ENCODE measurements at regions not wholly inside any gene's neighbourhood (a gene's known extent, or its start where the extent isn't known, plus 50 kb on each side); places are given as distances from the start of the nearest gene placed in this dataset.

DNA sequence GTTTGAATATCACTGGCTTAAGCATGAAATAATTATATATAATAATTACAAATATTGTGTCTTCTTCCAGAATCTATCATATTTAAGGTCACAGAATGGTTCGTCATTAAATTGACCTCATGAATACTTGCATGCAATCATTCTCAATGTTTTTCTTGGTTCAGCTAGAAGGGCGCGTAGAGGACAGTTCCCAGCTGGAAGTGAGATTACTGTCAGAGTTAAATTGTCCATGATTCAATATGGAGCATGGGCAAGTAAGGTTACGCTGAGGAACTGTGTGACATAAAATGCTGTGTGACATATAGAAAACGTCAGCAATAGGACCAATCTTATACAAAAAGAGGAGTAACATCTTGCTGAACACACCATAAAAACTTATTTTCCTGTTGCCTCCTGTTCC, 2423.5 kb upstream of the RAG2 start:
- WGBS, 2 donors, result 59 to 67% methylated on average over 5 of the region's 5 CpGs
- H3K4me3 ChIP-seq, result no peak overlapping the region
- no peak for ATAC-seq
- H3K4me1 ChIP-seq, result no peaks in the 10 kb centered on the region
- no peak for DNase-seq
- intact Hi-C loops (cut with DNase I), result no loop called here
- TF ChIP-seq, protein P1, sequence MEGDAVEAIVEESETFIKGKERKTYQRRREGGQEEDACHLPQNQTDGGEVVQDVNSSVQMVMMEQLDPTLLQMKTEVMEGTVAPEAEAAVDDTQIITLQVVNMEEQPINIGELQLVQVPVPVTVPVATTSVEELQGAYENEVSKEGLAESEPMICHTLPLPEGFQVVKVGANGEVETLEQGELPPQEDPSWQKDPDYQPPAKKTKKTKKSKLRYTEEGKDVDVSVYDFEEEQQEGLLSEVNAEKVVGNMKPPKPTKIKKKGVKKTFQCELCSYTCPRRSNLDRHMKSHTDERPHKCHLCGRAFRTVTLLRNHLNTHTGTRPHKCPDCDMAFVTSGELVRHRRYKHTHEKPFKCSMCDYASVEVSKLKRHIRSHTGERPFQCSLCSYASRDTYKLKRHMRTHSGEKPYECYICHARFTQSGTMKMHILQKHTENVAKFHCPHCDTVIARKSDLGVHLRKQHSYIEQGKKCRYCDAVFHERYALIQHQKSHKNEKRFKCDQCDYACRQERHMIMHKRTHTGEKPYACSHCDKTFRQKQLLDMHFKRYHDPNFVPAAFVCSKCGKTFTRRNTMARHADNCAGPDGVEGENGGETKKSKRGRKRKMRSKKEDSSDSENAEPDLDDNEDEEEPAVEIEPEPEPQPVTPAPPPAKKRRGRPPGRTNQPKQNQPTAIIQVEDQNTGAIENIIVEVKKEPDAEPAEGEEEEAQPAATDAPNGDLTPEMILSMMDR (IDR thresholded peaks at IDR 0.05), result no peak
- no peaks in the 10 kb centered on the region for H3K9me3 ChIP-seq
- no peaks in the 10 kb centered on the region for H3K36me3 ChIP-seq
- H3K27me3 ChIP-seq, result no peaks in the 10 kb centered on the region
- H3K27ac ChIP-seq, result no peak overlapping the region

DNA sequence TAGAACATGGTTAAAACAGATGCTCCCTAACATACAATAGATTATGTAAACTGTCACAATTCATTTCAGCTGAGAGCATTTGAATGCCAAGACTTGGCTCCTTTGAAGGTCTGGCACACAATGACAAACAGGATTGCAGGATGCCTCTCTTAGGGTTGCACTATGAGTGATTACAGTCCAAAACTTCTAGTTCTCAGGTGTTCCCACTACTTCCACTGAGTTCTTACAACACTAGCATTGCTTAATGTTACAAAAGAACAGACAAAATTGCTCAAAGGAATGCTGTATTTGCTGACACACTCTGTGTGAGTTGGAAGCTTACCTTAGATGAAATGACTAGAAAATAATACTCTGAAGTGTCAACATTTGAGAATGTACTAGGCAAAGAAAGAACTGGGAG, 2413.8 kb upstream of the RAG2 start:
- H3K9me3 ChIP-seq, result peaks cover 0 to 27% (median 0%) of the 10 kb centered on the region in 11 donors

DNA sequence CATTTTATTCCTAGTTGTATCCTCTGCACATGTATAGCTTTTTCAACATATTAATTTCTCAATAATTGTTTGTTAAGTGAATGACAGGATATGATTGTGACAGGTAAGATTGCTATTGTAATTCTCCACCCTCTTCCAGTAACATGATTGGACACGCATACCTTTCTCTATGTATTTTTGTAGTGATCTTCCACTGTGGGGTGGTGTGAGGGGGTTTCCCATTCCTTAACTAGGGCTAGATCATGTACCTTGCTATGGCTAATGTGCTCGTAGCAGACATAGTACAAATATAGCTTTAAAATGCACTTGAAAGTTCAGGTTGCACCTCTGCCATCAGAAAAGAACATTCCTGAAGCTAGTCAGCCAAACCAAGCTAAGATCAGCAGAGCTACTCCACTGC, 2392.8 kb upstream of the RAG2 start:
- Histone ChIP-seq H3K4me1 (no peaks in the 10 kb centered on the region), H3K27me3 (no peaks in the 10 kb centered on the region), H3K9me3 (peaks cover 0 to 2% (median 0%) of the 10 kb centered on the region in 11 donors), H3K36me3 (no peaks in the 10 kb centered on the region), H3K4me3 (no peak overlapping the region), H3K27ac (no peak overlapping the region)
- ATAC-seq, result no peak
- TF ChIP-seq, protein P1 (IDR thresholded peaks at IDR 0.05), result no peak
- 51 to 70% methylated on average over 2 of the region's 2 CpGs for WGBS, 2 donors
- no peak for DNase-seq
- intact Hi-C loops (cut with DNase I), result no loop called here

More for the DNA sequence above, 2413.8 kb upstream of the RAG2 start:
- intact Hi-C loops (cut with DNase I), result no loop called here
- Histone ChIP-seq H3K4me3 (no peak overlapping the region), H3K36me3 (no peaks in the 10 kb centered on the region), H3K4me1 (no peaks in the 10 kb centered on the region), H3K27me3 (no peaks in the 10 kb centered on the region), H3K27ac (no peak overlapping the region)
- DNase-seq, result no peak
- TF ChIP-seq, protein P1 (IDR thresholded peaks at IDR 0.05), result no peak
- no peak for ATAC-seq

DNA sequence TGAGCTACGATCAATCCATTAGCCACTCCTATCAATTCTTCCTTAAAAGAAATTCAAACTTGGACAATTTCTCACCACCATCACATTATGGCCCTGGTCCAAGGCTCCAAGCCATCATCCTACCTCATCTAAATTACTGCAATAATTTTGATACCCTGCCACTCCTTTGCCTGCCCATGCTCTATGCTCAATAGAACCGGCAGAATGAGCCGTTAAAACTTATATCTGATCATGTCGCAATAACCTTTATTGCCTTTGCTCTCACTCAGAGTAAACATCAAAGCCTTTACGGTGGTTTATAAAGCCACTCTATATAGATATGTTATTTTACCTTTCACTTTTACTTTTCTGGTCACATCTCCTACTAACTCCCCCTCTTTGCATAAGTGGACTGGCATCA, 2392.1 kb upstream of the RAG2 start:
- Histone ChIP-seq H3K4me1 (no peaks in the 10 kb centered on the region), H3K27me3 (no peaks in the 10 kb centered on the region), H3K27ac (no peak overlapping the region), H3K36me3 (no peaks in the 10 kb centered on the region), H3K4me3 (no peak overlapping the region), H3K9me3 (peaks cover 0 to 9% (median 0%) of the 10 kb centered on the region in 11 donors)
- intact Hi-C loops (cut with DNase I), result no loop called here
- 71 to 77% methylated on average over 5 of the region's 5 CpGs for WGBS, 2 donors
- DNase-seq (no peak), ATAC-seq (no peak)
- TF ChIP-seq, protein P1 (IDR thresholded peaks at IDR 0.05), result no peak

DNA sequence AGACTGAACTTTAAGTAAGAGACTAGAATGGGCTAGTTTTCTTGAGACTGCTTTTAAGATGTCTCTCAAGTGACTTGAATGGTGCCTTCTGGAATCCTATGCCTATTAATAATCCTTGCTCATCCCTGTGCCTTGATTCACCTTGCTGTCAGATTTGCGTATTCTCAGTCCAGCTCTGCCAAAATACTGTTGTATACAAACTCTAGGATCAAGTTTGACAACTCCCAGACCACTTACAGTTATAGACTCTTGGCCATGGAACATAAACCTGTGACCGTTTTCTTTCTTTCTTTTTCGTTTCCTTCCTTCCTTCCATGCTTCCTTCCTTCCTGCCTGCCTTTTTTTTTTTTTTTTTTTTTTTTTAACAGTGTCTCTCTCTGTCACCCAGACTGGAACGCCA, 2390.9 kb upstream of the RAG2 start:
- Histone ChIP-seq H3K27ac (no peak overlapping the region), H3K27me3 (no peaks in the 10 kb centered on the region), H3K9me3 (peaks cover 0 to 22% (median 4%) of the 10 kb centered on the region in 11 donors), H3K4me3 (no peak overlapping the region), H3K4me1 (no peaks in the 10 kb centered on the region), H3K36me3 (no peaks in the 10 kb centered on the region)
- TF ChIP-seq, protein P1 (IDR thresholded peaks at IDR 0.05), result no peak
- intact Hi-C loops (cut with DNase I), result no loop called here
- no peak for DNase-seq
- 49 to 64% methylated on average over 4 of the region's 4 CpGs for WGBS, 2 donors
- no peak for ATAC-seq

Data from heart right ventricle (tissue), 16 donors.